Right ventricle myocardium superior (tissue), 1 donor: ENCODE measurements at regions not wholly inside any gene's neighbourhood (a gene's known extent, or its start where the extent isn't known, plus 50 kb on each side); places are given as distances from the start of the nearest gene placed in this dataset. TPM values are rescaled to one million over a fixed set of nuclear protein-coding genes. Genes with fewer than 3 reads are reported as not detected.
A peak's percentile ranks its signal among the peaks of the same experiment; 100 is the strongest.
"Not testable (repeated sequence)": the region's sequence is repeated elsewhere in the genome, so short reads cannot be mapped to it uniquely, and the experiment has no call there.

Experiments
- ATAC-seq: fragments of 200-7000 bp; cut with Tn5 transposase; one replicate; pipeline ENCODE4 v1.9.1; 2020; ENCODE audit warnings: mild to moderate bottlenecking; ENCODE audit not compliant: poor library complexity
- DNase-seq: peaks from one replicate; pipeline ENCODE4 v3.0.0-alpha.2; 2020
- intact Hi-C: fragments of 100-400 bp; cut with DNase I; formaldehyde crosslinking; loops from one replicate; pipeline ENCODE4 v1.11.2; 2022
- microRNA-seq: library from miRNA; unstranded; fragments of <30 nt; microRNA quantifications from one replicate; pipeline ENCODE4 v1.2.0, GENCODE V29; 2020
- donor health status: DM: no; HTN: yes; CAD: no; lungs with severe emphysema.

- DNase-seq, intact Hi-C loops, ATAC-seq: not testable (repeated sequence)
Measured at GRCh38 chr2:89291717-89292298, 600.3 kb downstream of the RPIA start.

GRCh38 chr2:89293399-89293798, 601.9 kb downstream of the RPIA start:
- ATAC-seq, intact Hi-C loops, DNase-seq: not testable (repeated sequence)

- intact Hi-C loops, DNase-seq, ATAC-seq: not testable (repeated sequence)
Measured at GRCh38 chr2:89294335-89294734, 602.9 kb downstream of the RPIA start.

- DNase-seq, ATAC-seq, intact Hi-C loops: not testable (repeated sequence)
Measured at GRCh38 chr2:89296820-89297398, 605.4 kb downstream of the RPIA start.

- not testable (repeated sequence) for ATAC-seq, DNase-seq
Measured at GRCh38 chr2:89299196-89299595, 607.7 kb downstream of the RPIA start.

GRCh38 chr2:89305623-89306022, 614.1 kb downstream of the RPIA start:
- ATAC-seq, intact Hi-C loops: not testable (repeated sequence)
- DNase-seq = peak; percentile 10

More at GRCh38 chr2:89299196-89299595, 607.7 kb downstream of the RPIA start:
- intact Hi-C loops = not testable (repeated sequence)

GRCh38 chr2:89306869-89307637, 615.6 kb downstream of the RPIA start:
- ATAC-seq, DNase-seq, intact Hi-C loops: not testable (repeated sequence)

GRCh38 chr2:89318990-89319389, 627.5 kb downstream of the RPIA start:
- ATAC-seq, DNase-seq, intact Hi-C loops: not testable (repeated sequence)

- ATAC-seq = not testable (repeated sequence)
Measured at GRCh38 chr2:89325894-89326293, 634.4 kb downstream of the RPIA start.

GRCh38 chr2:89326455-89326854, 635.0 kb downstream of the RPIA start:
- ATAC-seq, intact Hi-C loops: not testable (repeated sequence)

More at GRCh38 chr2:89325894-89326293, 634.4 kb downstream of the RPIA start:
- intact Hi-C loops, DNase-seq: not testable (repeated sequence)

GRCh38 chr2:89328790-89329189, 637.3 kb downstream of the RPIA start:
- ATAC-seq, DNase-seq, intact Hi-C loops: not testable (repeated sequence)

More at GRCh38 chr2:89326455-89326854, 635.0 kb downstream of the RPIA start:
- DNase-seq = not testable (repeated sequence)

Small RNA genes in the stretch of these regions (microRNA-seq; reads per million reads assigned to microRNA genes)
- gene MIR4436A = not detected
